Renal cortical epithelial cell (primary cell): ENCODE measurements at regions not wholly inside any gene's neighbourhood (a gene's known extent, or its start where the extent isn't known, plus 50 kb on each side); places are given as distances from the start of the nearest gene placed in this dataset.

ENCODE experiments used
- DNase-seq: peaks from one replicate; pipeline ENCODE4 v3.0.0-alpha.2; 2011; ENCODE audit warnings: low read depth

DNA sequence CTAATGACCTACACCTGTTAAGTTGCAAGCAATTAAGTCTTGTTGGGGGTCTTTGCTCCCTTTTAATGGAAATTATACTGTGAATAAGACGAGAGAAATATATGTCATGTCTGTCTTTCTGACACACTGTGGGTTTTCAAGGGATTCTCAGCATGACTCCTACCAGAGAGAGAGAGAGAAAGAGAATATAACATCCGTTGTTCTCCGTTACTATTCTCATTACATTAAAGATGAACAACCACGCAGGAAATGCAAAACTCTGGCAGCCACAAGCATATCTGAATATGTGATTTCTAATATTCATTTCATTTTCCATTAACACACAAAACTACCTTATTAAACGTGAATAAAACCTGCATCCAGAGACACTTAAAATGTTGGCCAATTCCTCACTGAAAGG is 67.3 kb upstream of the EGLN3 start:
- no peak for DNase-seq

DNA sequence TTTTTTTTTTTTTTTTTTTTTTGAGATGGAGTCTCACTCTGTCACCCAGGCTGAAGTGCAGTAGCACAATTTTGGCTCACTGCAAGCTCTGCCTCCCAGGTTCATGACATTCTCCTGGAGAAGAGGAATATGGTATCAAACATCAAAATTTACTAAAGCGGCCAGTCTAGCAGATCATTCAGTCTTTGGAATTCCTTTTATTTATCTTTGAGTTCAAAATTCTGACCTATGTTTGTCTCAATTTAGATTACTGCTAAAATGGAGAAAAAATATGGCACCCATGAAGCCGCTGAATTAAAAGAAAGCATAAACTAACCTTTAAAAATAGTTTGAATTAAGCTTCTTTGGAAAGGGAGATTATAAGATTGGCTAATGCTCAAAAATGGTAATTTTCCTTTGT is 64.5 kb upstream of the EGLN3 start:
- DNase-seq = no peak

DNA sequence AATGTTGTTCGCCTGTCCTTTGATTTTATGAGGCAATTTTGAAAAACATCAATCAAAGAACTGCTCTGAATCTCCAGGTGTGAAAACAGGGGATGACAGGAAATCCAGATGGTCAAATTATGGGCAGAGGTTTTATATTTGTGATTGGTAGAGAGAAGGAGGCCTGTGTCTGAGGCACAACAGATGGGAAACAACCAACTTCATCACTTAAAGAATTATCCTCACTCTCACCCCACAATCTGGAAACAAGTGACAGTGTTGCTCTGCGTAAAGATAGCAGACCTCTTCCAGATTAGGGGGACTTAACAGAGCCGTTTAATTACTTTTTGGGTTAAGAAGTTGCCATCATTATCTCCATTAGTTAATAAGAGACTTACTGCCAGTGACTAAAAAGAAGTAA is 64.1 kb upstream of the EGLN3 start:
- no peak for DNase-seq

DNA sequence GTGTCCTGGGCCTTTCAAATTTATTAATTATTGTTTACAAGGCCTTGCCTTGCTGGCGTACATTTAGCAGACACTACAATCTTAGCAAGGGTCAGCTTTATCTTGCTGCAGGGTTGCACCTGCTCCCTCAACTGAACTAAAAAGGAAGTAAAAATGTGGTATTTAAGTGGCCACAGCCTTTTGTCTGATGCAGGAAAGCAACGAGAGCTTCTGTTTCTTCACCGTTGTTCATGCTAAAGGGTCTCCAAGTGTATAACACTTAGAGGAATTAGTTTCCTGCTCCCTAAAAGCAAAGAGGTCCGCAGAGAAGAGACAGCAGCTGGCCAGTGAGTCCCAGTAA is 62.8 kb upstream of the EGLN3 start:
- DNase-seq = no peak

DNA sequence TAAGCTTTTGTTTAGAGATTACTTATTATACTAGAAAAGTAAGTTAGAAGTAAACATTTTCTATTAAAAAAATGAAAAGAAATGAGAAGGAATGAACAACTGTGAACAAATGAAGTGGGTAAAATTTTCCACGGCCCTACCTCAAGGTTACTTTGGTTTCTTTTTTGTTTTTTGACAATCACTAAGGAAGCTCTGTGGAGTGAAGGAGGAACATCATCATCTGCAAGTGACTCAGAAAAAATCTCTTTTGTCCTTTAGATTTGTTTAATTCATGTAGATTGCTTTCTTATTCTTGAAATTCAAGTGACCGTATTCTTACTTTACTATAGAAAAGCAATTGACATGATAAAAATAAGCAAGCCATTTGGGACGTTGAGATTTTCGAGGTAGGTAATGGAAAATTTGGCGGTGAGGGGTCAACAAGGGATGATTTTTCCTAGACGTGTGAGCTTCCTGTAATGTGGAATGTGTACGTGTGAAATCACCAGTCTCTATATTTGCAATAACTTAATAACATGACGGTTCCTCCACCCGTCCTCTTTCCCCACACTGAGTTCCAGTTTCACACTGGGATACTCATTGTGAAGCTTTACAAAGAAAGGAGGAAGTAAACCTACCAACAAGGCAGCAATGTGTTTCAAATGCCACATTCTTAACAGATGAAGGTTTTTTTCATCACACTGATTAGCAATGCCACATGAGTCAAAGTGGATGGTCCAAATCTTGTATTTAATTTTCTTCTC is 62.3 kb upstream of the EGLN3 start:
- peak; percentile 12 for DNase-seq

DNA sequence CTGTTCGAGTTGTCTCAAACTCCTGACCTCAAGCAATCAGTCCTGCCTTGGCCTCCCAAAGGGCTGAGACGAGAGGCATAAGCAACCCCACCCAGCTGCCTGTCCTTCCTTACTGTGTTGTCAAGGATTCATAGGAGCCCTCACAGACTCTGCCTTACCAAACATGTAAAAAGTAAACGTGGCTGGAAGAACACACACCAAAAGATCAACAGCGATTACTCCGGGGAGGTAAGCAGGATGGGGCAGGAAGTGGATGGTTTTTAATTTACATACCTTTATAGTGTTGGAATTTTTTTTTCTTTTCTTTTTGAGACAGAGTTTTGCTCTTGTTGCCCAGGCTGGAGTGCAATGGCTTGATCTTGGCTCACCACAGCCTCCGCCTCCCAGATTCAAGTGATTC is 61.5 kb upstream of the EGLN3 start:
- no peak for DNase-seq

DNA sequence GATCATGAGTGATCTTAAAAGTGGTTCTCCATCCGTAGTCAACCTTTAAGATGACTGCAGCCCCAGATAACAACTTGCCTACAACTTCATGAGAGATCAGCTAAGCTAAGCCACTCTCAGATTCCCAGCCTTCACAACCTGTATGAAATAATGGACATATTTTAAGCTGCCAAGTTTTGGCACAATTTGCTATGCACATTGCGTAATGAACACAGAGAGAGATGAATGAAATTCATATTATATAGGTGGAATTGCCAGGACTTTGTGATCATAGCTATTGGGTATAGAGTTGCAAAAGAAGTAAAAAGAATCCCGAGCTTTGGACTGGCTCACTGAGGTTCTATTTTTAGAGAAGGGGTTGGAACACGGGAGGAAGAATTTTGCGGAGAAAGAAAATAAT is 59.1 kb upstream of the EGLN3 start:
- no peak for DNase-seq

DNA sequence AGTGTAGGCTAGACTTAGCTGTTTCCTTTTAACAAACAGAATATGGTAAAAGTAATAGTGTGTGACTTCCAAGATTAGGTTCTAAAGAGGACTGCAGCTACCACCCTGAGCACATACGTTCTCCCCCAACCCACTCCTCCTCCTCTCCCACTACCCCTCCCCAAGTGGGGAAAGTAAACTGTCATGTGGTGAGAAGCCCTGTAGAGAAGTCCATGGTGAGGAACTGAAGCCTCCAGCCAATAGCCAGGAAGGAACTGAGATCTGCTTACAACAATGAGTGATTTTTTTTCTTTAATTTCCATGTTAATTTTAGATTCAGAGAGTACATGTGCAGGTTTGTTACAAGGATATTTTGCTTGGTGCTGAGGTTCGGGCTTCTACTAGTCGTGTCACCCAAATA is 57.0 kb upstream of the EGLN3 start:
- no peak for DNase-seq

DNA sequence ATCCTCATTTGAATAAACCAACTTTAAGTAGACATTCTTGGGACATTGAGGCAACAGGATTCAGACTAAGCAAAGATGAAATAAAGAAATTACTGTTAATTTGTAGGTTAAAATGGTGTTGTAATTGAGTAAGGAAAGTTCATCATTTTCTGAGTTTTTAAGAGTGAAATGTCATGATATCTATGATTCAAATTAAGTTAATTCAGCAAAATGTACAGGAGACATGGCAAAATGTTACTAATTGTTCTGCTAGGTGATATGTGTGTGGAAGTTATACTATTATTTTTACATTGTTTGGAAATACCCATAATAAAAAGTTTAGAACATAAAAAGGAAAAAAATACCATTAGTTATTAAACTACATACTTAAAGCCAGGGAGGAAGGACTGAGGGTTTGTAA is 55.0 kb upstream of the EGLN3 start:
- DNase-seq = no peak

DNA sequence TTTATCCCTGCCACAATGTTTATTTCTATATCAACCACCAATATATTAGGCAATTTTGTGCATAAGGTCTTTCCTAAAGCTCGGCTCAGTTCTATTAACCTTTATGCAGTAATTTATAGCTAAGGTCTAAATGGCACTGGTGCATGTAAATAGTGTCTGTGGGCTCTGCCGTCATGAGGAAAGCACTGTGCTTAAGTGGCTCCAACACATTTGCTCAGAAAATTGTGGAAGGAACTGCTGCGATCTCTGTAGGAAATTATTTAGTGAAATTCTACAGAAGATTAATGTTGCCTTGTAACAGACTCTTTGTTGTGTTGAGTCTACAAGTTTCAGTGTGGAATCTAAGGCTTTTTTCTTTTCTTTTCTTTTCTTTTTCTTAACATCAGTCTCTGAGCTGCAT is 54.0 kb upstream of the EGLN3 start:
- no peak for DNase-seq

DNA sequence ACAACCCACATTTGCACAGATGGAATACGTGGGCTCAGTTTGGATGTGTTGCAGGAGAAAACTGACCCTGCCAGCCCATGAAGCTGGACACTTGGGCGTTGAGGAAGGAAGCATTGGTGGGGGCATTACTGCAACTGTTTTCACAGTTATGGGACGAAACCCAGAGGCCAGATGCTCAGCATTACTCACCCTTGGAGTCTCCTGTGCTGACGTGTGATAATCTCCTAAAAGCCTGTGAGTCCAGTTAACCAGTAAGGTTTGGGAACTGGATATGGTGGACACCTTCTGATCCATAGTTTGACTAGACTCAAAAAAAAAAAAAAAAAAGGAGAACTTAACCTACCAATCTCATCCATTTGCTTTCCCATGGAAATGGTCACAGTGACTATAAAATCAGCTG is 52.8 kb upstream of the EGLN3 start:
- DNase-seq = no peak

DNA sequence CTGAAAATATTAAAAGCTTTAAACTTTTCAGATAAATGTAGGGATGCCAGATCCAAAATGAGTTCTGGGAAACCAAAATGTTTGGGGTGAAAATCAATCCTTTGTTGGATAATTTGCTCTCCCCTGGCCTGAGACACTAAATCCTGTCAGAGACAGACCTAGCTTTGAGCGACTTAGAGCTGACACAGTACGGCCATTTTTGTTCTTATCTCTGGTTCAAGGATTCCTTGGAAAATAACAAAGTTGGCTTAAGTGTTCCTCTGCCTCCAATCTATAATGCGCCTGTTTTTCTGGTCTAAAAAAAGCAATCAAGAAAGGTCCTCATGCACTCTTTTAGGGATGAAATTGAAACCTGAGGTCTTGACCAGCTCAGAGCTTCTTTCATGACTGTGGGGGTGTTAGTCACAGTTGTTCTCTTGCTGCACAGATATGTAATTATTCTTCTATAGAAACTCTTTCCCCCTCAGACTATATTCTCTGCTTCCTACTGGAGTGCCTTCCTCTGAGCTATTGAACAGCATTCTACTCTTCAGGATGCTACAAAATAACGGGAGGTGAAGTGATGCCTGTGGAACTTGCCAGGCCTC is 52.3 kb upstream of the EGLN3 start:
- DNase-seq = no peak
